HCT116 (cell line): ENCODE measurements at regions not wholly inside any gene's neighbourhood (a gene's known extent, or its start where the extent isn't known, plus 50 kb on each side); places are given as distances from the start of the nearest gene placed in this dataset.

Source experiments
- ATAC-seq: fragments of 200-7000 bp; cut with Tn5 transposase; 2 replicates; pipeline ENCODE4 v1.9.1; 2020; ENCODE audit warnings: mild to moderate bottlenecking, moderate library complexity
- BruUV-seq: library from RNA; stranded (reverse); fragments of 400-500 nt; replicated peaks from 2 replicates; lab custom pipeline; 2021; lab: Mats Ljungman, UMichigan
- CTCF ChIA-PET: fragments of 300-600 bp; sonication (Branson Sonifier 250); formaldehyde crosslinking; loops from one replicate; lab custom pipeline; 2021; ENCODE audit warnings: antibody characterized with exemption; lab: Charles Lee
- POLR2A ChIA-PET: fragments of 300-600, 350-600 bp; sonication (Branson Sonifier 250); formaldehyde crosslinking; loops from one replicate; lab custom pipeline; 2021; ENCODE audit warnings: antibody characterized with exemption; lab: Charles Lee
- RAD21 ChIA-PET, 2 experiments: fragments of 300-600 bp; sonication (Branson Sonifier 250); formaldehyde crosslinking; loops; one replicate each; lab custom pipeline; 2023; ENCODE audit warnings: low total read pairs in 2 of 2; ENCODE audit not compliant: uncharacterized antibody in 2 of 2, unreplicated experiment in 2 of 2, low non-redundant PET in 1 of 2; lab: Charles Lee
- DNase-seq: peaks from one replicate; pipeline ENCODE4 v3.0.0-alpha.2; 2010; ENCODE audit warnings: low read depth, low spot score
- H2AFZ ChIP-seq: fragments of 200-600 bp; shearing (Covaris generic), sonication (generic); 2 replicates; pipeline ENCODE4 v1.6.1; 2017; ENCODE audit warnings: low read depth, mixed run types, mixed read lengths, antibody characterized with exemption, low read length; ENCODE audit not compliant: poor library complexity, severe bottlenecking
- H3K27ac ChIP-seq: 2 replicates; pipeline ENCODE4 v1.5.1; 2012; ENCODE audit warnings: low read depth, low read length
- H3K27me3 ChIP-seq: fragments of 200-600 bp; sonication (generic); 2 replicates; pipeline ENCODE4 v1.6.1; 2016; ENCODE audit warnings: mixed run types, low read length, mixed read lengths; ENCODE audit not compliant: insufficient read depth
- H3K36me3 ChIP-seq, 2 experiments: fragments of 200-500 bp in 1 of 2; fragments of 200-600 bp in 1 of 2; sonication (Bioruptor generic) in 1 of 2; sonication (generic) in 1 of 2; 2 replicates each; pipeline versions ENCODE4 v1.5.1 to v1.6.1; 2014 to 2016; ENCODE audit warnings: low read length in 2 of 2, inconsistent platforms in 1 of 2, mixed read lengths in 1 of 2, mixed run types in 1 of 2; ENCODE audit not compliant: insufficient read depth in 2 of 2, control insufficient read depth in 1 of 2
- H3K4me1 ChIP-seq, 2 experiments: fragments of 200-600 bp in 1 of 2; sonication (generic) in 1 of 2; 2 replicates each; pipeline versions ENCODE4 v1.5.1 to v1.6.1; 2012 to 2017; ENCODE audit warnings: low read length in 2 of 2, inconsistent platforms in 1 of 2, mild to moderate bottlenecking in 1 of 2, mixed read lengths in 1 of 2, mixed run types in 1 of 2, moderate library complexity in 1 of 2; ENCODE audit not compliant: insufficient read depth in 2 of 2, control insufficient read depth in 1 of 2
- H3K4me2 ChIP-seq: fragments of 200-600 bp; sonication (generic); 2 replicates; pipeline ENCODE4 v1.6.1; 2017; ENCODE audit warnings: mixed run types, low read length, mixed read lengths
- H3K4me3 ChIP-seq, 2 experiments: fragments of 200-600 bp in 1 of 2; sonication (generic) in 1 of 2; replicated peaks in 1 of 2; 2 replicates each; pipeline ENCODE4 v1.5.1; 2011 to 2016; ENCODE audit warnings: low read length in 2 of 2, control low read depth in 1 of 2, low read depth in 1 of 2, mild to moderate bottlenecking in 1 of 2, mixed read lengths in 1 of 2, mixed run types in 1 of 2
- H3K79me2 ChIP-seq: fragments of 200-600 bp; sonication (generic); 2 replicates; pipeline ENCODE4 v1.6.1; 2017; ENCODE audit warnings: mild to moderate bottlenecking, mixed run types, low read length, moderate library complexity, mixed read lengths; ENCODE audit not compliant: insufficient read depth
- H3K9ac ChIP-seq: fragments of 200-600 bp; sonication (generic); 2 replicates; pipeline ENCODE4 v1.6.1; 2016; ENCODE audit warnings: low read length, mixed read lengths
- H3K9me2 ChIP-seq: fragments of 200-600 bp; sonication (generic), shearing (Covaris generic); 2 replicates; pipeline ENCODE4 v1.6.1; 2017; ENCODE audit warnings: mixed run types, mild to moderate bottlenecking, moderate library complexity; ENCODE audit not compliant: insufficient read depth
- H3K9me3 ChIP-seq, 2 experiments: fragments of 200-500 bp in 1 of 2; fragments of 200-600 bp in 1 of 2; sonication (Bioruptor generic) in 1 of 2; sonication (generic) in 1 of 2; 2 replicates each; pipeline ENCODE4 v1.6.1; 2014 to 2017; ENCODE audit warnings: low read length in 2 of 2, mixed read lengths in 2 of 2, inconsistent platforms in 1 of 2, low read depth in 1 of 2, mild to moderate bottlenecking in 1 of 2, mixed run types in 1 of 2, moderate library complexity in 1 of 2; ENCODE audit not compliant: control insufficient read depth in 1 of 2, insufficient read depth in 1 of 2
- H4K20me1 ChIP-seq: fragments of 200-600 bp; sonication (generic), shearing (Covaris generic); 2 replicates; pipeline ENCODE4 v1.6.1; 2017; ENCODE audit warnings: mixed run types, mild to moderate bottlenecking, moderate library complexity; ENCODE audit not compliant: insufficient read depth
- CTCF ChIP-seq, 3 experiments: fragments of 200-600 bp in 1 of 3; sonication (generic) in 1 of 3; IDR thresholded peaks in 2 of 3; conservative IDR thresholded peaks in 1 of 3; 2 replicates each; pipeline ENCODE4 v1.5.1; 2012 to 2017; ENCODE audit warnings: low read depth in 2 of 3, low read length in 2 of 3, antibody characterized with exemption in 1 of 3, borderline replicate concordance in 1 of 3, control low read depth in 1 of 3, mild to moderate bottlenecking in 1 of 3, mixed read lengths in 1 of 3, mixed run types in 1 of 3, moderate library complexity in 1 of 3; ENCODE audit not compliant: insufficient read depth in 1 of 3
- POLR2A ChIP-seq: IDR thresholded peaks from 2 replicates; pipeline ENCODE4 v1.7.0; 2011; ENCODE audit warnings: borderline replicate concordance; ENCODE audit not compliant: insufficient read depth, insufficient read length; ENCODE audit errors: extremely low read depth
- SP1 ChIP-seq: IDR thresholded peaks from 2 replicates; pipeline ENCODE4 v1.6.1; 2012; ENCODE audit warnings: low read depth
- intact Hi-C: fragments of 100-400 bp; cut with micrococcal nuclease; formaldehyde crosslinking; loops from 2 replicates; pipeline ENCODE4 v1.10.0; 2022
- TF ChIP-seq, protein P1 (sequence below): IDR thresholded peaks from 2 replicates; pipeline ENCODE4 v1.6.1; 2012; ENCODE audit warnings: low read depth

GRCh38 chr12:125324861-125325490 lies 259.7 kb downstream of the AACS start:
- Histone ChIP-seq H4K20me1 (no peaks in the 10 kb centered on the region), H3K27me3 (peaks cover 48% of the 10 kb centered on the region), H3K9me3 (no peaks in the 10 kb centered on the region), H3K4me2 (no peak overlapping the region), H3K4me1 (no peaks in the 10 kb centered on the region), H3K79me2 (no peaks in the 10 kb centered on the region), H3K4me3 (no peak overlapping the region), H2AFZ (no peak overlapping the region), H3K27ac (no peak overlapping the region), H3K36me3 (no peaks in the 10 kb centered on the region), H3K9me2 (no peaks in the 10 kb centered on the region), H3K9ac (no peak overlapping the region)
- intact Hi-C loops, result no loop called here
- BruUV-seq, result no TSS peak
- POLR2A ChIA-PET, result no interaction called here
- ATAC-seq (no peak), DNase-seq (no peak)
- RAD21 ChIA-PET, result no interaction called here
- CTCF ChIA-PET, result no interaction called here
- TF ChIP-seq SP1 (no peak), POLR2A (no peak), CTCF (IDR thresholded peaks at IDR 0.05 in 2 of 3, conservative IDR thresholded peaks at IDR 0.05 in 1 of 3; ENCODE audit: borderline replicate concordance in 1 of 3, insufficient read depth in 1 of 3, low read depth in 2 of 3, low read length in 2 of 3) (no peak)
- TF ChIP-seq, protein P1, sequence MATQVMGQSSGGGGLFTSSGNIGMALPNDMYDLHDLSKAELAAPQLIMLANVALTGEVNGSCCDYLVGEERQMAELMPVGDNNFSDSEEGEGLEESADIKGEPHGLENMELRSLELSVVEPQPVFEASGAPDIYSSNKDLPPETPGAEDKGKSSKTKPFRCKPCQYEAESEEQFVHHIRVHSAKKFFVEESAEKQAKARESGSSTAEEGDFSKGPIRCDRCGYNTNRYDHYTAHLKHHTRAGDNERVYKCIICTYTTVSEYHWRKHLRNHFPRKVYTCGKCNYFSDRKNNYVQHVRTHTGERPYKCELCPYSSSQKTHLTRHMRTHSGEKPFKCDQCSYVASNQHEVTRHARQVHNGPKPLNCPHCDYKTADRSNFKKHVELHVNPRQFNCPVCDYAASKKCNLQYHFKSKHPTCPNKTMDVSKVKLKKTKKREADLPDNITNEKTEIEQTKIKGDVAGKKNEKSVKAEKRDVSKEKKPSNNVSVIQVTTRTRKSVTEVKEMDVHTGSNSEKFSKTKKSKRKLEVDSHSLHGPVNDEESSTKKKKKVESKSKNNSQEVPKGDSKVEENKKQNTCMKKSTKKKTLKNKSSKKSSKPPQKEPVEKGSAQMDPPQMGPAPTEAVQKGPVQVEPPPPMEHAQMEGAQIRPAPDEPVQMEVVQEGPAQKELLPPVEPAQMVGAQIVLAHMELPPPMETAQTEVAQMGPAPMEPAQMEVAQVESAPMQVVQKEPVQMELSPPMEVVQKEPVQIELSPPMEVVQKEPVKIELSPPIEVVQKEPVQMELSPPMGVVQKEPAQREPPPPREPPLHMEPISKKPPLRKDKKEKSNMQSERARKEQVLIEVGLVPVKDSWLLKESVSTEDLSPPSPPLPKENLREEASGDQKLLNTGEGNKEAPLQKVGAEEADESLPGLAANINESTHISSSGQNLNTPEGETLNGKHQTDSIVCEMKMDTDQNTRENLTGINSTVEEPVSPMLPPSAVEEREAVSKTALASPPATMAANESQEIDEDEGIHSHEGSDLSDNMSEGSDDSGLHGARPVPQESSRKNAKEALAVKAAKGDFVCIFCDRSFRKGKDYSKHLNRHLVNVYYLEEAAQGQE, result no peak
